ENCODE measurements at regions not wholly inside any gene's neighbourhood (a gene's known extent, or its start where the extent isn't known, plus 50 kb on each side); places are given as distances from the start of the nearest gene placed in this dataset.
"Not testable (repeated sequence)": the region's sequence is repeated elsewhere in the genome, so short reads cannot be mapped to it uniquely, and the experiment has no call there.

DNA sequence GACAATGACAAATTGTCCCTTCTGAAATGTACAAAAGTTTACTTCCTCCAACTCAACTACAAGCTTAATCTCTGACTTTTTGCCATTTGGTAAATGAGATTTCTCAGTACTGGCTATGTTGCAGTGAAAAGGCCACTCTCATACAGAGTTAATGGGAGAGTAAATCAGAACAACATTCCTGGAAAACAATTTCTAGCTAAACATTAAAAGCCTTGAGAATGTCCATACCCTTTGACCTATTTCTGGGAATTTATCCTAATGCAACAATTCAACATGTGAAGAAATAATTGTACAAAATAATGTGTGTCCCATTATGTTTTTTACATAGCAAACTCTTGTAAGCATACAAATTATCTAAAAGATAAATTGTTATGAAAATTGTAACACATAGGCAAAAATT is 56.3 kb upstream of the SPEF2 start:
- Histone ChIP-seq H3K36me3 (ENCODE audit: control insufficient read depth, insufficient read depth, low read length) (no peaks in the 10 kb centered on the region), H3K27ac (ENCODE audit: low read length) (no peak overlapping the region)
- DNase-seq = peak; percentile 36

GRCh38 chr5:35557748-35558147 is 59.9 kb upstream of the SPEF2 start:
- Histone ChIP-seq H3K4me3 (ENCODE audit: low read length) (no peak overlapping the region), H3K9me3 (replicated peaks; ENCODE audit: control insufficient read depth, low read depth, low read length) (peaks cover 11% of the 10 kb centered on the region), H3K36me3 (ENCODE audit: control insufficient read depth, insufficient read depth, low read length) (no peaks in the 10 kb centered on the region), H3K27ac (ENCODE audit: low read length) (no peak overlapping the region), H3K27me3 (ENCODE audit: control insufficient read depth, insufficient read depth, low read length) (no peaks in the 10 kb centered on the region), H3K4me1 (ENCODE audit: control insufficient read depth, insufficient read depth, low read length) (no peaks in the 10 kb centered on the region)
- no CpG with 5 or more reads among the region's 1 CpG for WGBS (ENCODE audit: insufficient coverage)
- DNase-seq = no peak

More for the DNA sequence above, 56.3 kb upstream of the SPEF2 start:
- Histone ChIP-seq H3K9me3 (replicated peaks; ENCODE audit: control insufficient read depth, low read depth, low read length) (peaks cover 16% of the 10 kb centered on the region), H3K4me1 (ENCODE audit: control insufficient read depth, insufficient read depth, low read length) (no peaks in the 10 kb centered on the region), H3K27me3 (ENCODE audit: control insufficient read depth, insufficient read depth, low read length) (no peaks in the 10 kb centered on the region), H3K4me3 (ENCODE audit: low read length) (no peak overlapping the region)

GRCh38 chr5:35557199-35557598 is 60.5 kb upstream of the SPEF2 start:
- Histone ChIP-seq H3K4me1 (ENCODE audit: control insufficient read depth, insufficient read depth, low read length) (no peaks in the 10 kb centered on the region), H3K9me3 (replicated peaks; ENCODE audit: control insufficient read depth, low read depth, low read length) (peaks cover 11% of the 10 kb centered on the region), H3K27ac (ENCODE audit: low read length) (no peak overlapping the region), H3K4me3 (ENCODE audit: low read length) (no peak overlapping the region), H3K27me3 (ENCODE audit: control insufficient read depth, insufficient read depth, low read length) (no peaks in the 10 kb centered on the region), H3K36me3 (ENCODE audit: control insufficient read depth, insufficient read depth, low read length) (no peaks in the 10 kb centered on the region)
- no peak for DNase-seq
- WGBS (ENCODE audit: insufficient coverage) = no CpG with 5 or more reads among the region's 2 CpGs

GRCh38 chr5:35554016-35554415 is 63.6 kb upstream of the SPEF2 start:
- peak overlapping the region; percentile 25 for H3K27ac ChIP-seq (ENCODE audit: low read length)
- 0% methylated on average over 1 of the region's 3 CpGs for WGBS (ENCODE audit: insufficient coverage)

GRCh38 chr5:35545190-35545589 is 72.5 kb upstream of the SPEF2 start:
- no peak for DNase-seq
- Histone ChIP-seq H3K27me3 (ENCODE audit: control insufficient read depth, insufficient read depth, low read length) (no peaks in the 10 kb centered on the region), H3K9me3 (replicated peaks; ENCODE audit: control insufficient read depth, low read depth, low read length) (no peaks in the 10 kb centered on the region), H3K4me3 (ENCODE audit: low read length) (no peak overlapping the region), H3K4me1 (ENCODE audit: control insufficient read depth, insufficient read depth, low read length) (no peaks in the 10 kb centered on the region), H3K36me3 (ENCODE audit: control insufficient read depth, insufficient read depth, low read length) (no peaks in the 10 kb centered on the region), H3K27ac (ENCODE audit: low read length) (no peak overlapping the region)
- WGBS (ENCODE audit: insufficient coverage) = 65% methylated on average over 4 of the region's 4 CpGs

More at GRCh38 chr5:35554016-35554415, 63.6 kb upstream of the SPEF2 start:
- DNase-seq = peak; percentile 92
- peaks cover 9% of the 10 kb centered on the region for H3K9me3 ChIP-seq (replicated peaks; ENCODE audit: control insufficient read depth, low read depth, low read length)
- H3K27me3 ChIP-seq (ENCODE audit: control insufficient read depth, insufficient read depth, low read length) = no peaks in the 10 kb centered on the region
- no peaks in the 10 kb centered on the region for H3K4me1 ChIP-seq (ENCODE audit: control insufficient read depth, insufficient read depth, low read length)
- no peak overlapping the region for H3K4me3 ChIP-seq (ENCODE audit: low read length)
- H3K36me3 ChIP-seq (ENCODE audit: control insufficient read depth, insufficient read depth, low read length) = no peaks in the 10 kb centered on the region

GRCh38 chr5:35543408-35543807 is 74.3 kb upstream of the SPEF2 start:
- H3K27me3 ChIP-seq (ENCODE audit: control insufficient read depth, insufficient read depth, low read length) = no peaks in the 10 kb centered on the region
- no CpG with 5 or more reads among the region's 1 CpG for WGBS (ENCODE audit: insufficient coverage)
- H3K4me1 ChIP-seq (ENCODE audit: control insufficient read depth, insufficient read depth, low read length) = no peaks in the 10 kb centered on the region
- no peaks in the 10 kb centered on the region for H3K36me3 ChIP-seq (ENCODE audit: control insufficient read depth, insufficient read depth, low read length)
- DNase-seq = no peak
- H3K27ac ChIP-seq (ENCODE audit: low read length) = no peak overlapping the region
- H3K4me3 ChIP-seq (ENCODE audit: low read length) = no peak overlapping the region
- no peaks in the 10 kb centered on the region for H3K9me3 ChIP-seq (replicated peaks; ENCODE audit: control insufficient read depth, low read depth, low read length)

- H3K27me3 ChIP-seq (ENCODE audit: control insufficient read depth, insufficient read depth, low read length) = no peaks in the 10 kb centered on the region
- H3K9me3 ChIP-seq (replicated peaks; ENCODE audit: control insufficient read depth, low read depth, low read length) = no peaks in the 10 kb centered on the region
- no peak for DNase-seq
- H3K27ac ChIP-seq (ENCODE audit: low read length) = no peak overlapping the region
- H3K4me3 ChIP-seq (ENCODE audit: low read length) = no peak overlapping the region
- no peaks in the 10 kb centered on the region for H3K4me1 ChIP-seq (ENCODE audit: control insufficient read depth, insufficient read depth, low read length)
- 71% methylated on average over 1 of the region's 3 CpGs for WGBS (ENCODE audit: insufficient coverage)
- H3K36me3 ChIP-seq (ENCODE audit: control insufficient read depth, insufficient read depth, low read length) = no peaks in the 10 kb centered on the region
Observed at GRCh38 chr5:35540002-35540401, 77.7 kb upstream of the SPEF2 start.

- Histone ChIP-seq H3K4me1 (ENCODE audit: control insufficient read depth, insufficient read depth, low read length) (no peaks in the 10 kb centered on the region), H3K27ac (ENCODE audit: low read length) (no peak overlapping the region), H3K27me3 (ENCODE audit: control insufficient read depth, insufficient read depth, low read length) (no peaks in the 10 kb centered on the region), H3K36me3 (ENCODE audit: control insufficient read depth, insufficient read depth, low read length) (no peaks in the 10 kb centered on the region), H3K9me3 (replicated peaks; ENCODE audit: control insufficient read depth, low read depth, low read length) (no peaks in the 10 kb centered on the region), H3K4me3 (ENCODE audit: low read length) (no peak overlapping the region)
- 70% methylated on average over 3 of the region's 7 CpGs for WGBS (ENCODE audit: insufficient coverage)
- no peak for DNase-seq
Observed at GRCh38 chr5:35538198-35538931, 79.3 kb upstream of the SPEF2 start.

GRCh38 chr5:35533156-35533555 is 84.5 kb upstream of the SPEF2 start:
- H3K27ac ChIP-seq (ENCODE audit: low read length) = no peak overlapping the region
- DNase-seq = no peak

GRCh38 chr5:35531553-35531952 is 86.1 kb upstream of the SPEF2 start:
- WGBS (ENCODE audit: insufficient coverage) = 95% methylated on average over 26 of the region's 29 CpGs
- H3K4me3 ChIP-seq (ENCODE audit: low read length); DNase-seq: not testable (repeated sequence)

More at GRCh38 chr5:35533156-35533555, 84.5 kb upstream of the SPEF2 start:
- Histone ChIP-seq H3K9me3 (replicated peaks; ENCODE audit: control insufficient read depth, low read depth, low read length) (no peaks in the 10 kb centered on the region), H3K4me1 (ENCODE audit: control insufficient read depth, insufficient read depth, low read length) (no peaks in the 10 kb centered on the region), H3K36me3 (ENCODE audit: control insufficient read depth, insufficient read depth, low read length) (no peaks in the 10 kb centered on the region), H3K27me3 (ENCODE audit: control insufficient read depth, insufficient read depth, low read length) (no peaks in the 10 kb centered on the region), H3K4me3 (ENCODE audit: low read length) (no peak overlapping the region)
- WGBS (ENCODE audit: insufficient coverage) = no CpG with 5 or more reads among the region's 3 CpGs

GRCh38 chr5:35518104-35518503 is 99.6 kb upstream of the SPEF2 start:
- no peaks in the 10 kb centered on the region for H3K36me3 ChIP-seq (ENCODE audit: control insufficient read depth, insufficient read depth, low read length)
- H3K4me3 ChIP-seq (ENCODE audit: low read length) = no peak overlapping the region
- 100% methylated on average over 1 of the region's 1 CpG for WGBS (ENCODE audit: insufficient coverage)
- H3K27me3 ChIP-seq (ENCODE audit: control insufficient read depth, insufficient read depth, low read length) = no peaks in the 10 kb centered on the region
- peaks cover 4% of the 10 kb centered on the region for H3K9me3 ChIP-seq (replicated peaks; ENCODE audit: control insufficient read depth, low read depth, low read length)
- DNase-seq = peak; percentile 36
- no peak overlapping the region for H3K27ac ChIP-seq (ENCODE audit: low read length)
- H3K4me1 ChIP-seq (ENCODE audit: control insufficient read depth, insufficient read depth, low read length) = no peaks in the 10 kb centered on the region

More at GRCh38 chr5:35531553-35531952, 86.1 kb upstream of the SPEF2 start:
- H3K9me3 ChIP-seq (replicated peaks; ENCODE audit: control insufficient read depth, low read depth, low read length); H3K36me3 ChIP-seq (ENCODE audit: control insufficient read depth, insufficient read depth, low read length); H3K27ac ChIP-seq (ENCODE audit: low read length); H3K4me1 ChIP-seq (ENCODE audit: control insufficient read depth, insufficient read depth, low read length); H3K27me3 ChIP-seq (ENCODE audit: control insufficient read depth, insufficient read depth, low read length): not testable (repeated sequence)
